SK-N-SH treated with all-trans-retinoic acid at 6 μM for 48 hours (cell line): ENCODE measurements at regions not wholly inside any gene's neighbourhood (a gene's known extent, or its start where the extent isn't known, plus 50 kb on each side); places are given as distances from the start of the nearest gene placed in this dataset.

ENCODE experiments used
- CREB5 ChIP-seq: fragments of 250-450 bp; sonication (Bioruptor Pico); IDR thresholded peaks from 2 replicates; pipeline ENCODE4 v1.5.1; 2020; ENCODE audit warnings: low read depth, mild to moderate bottlenecking, moderate library complexity
- CSDC2 ChIP-seq: fragments of 250-450 bp; sonication (Bioruptor Pico); IDR thresholded peaks from 2 replicates; pipeline ENCODE4 v1.5.0; 2020; ENCODE audit warnings: mild to moderate bottlenecking, moderate library complexity
- ESRRG ChIP-seq: fragments of 250-450 bp; sonication (Bioruptor Pico); IDR thresholded peaks from 2 replicates; pipeline ENCODE4 v1.6.1; 2021; ENCODE audit warnings: mild to moderate bottlenecking
- PATZ1 ChIP-seq: fragments of 250-450 bp; sonication (Bioruptor Pico); IDR thresholded peaks from 2 replicates; pipeline ENCODE4 v1.8.0; 2020; ENCODE audit warnings: mild to moderate bottlenecking, moderate library complexity, borderline replicate concordance
- RARB ChIP-seq: fragments of 250-450 bp; sonication (Bioruptor Pico); IDR thresholded peaks from 2 replicates; pipeline ENCODE4 v1.8.0; 2021; ENCODE audit warnings: mild to moderate bottlenecking, moderate library complexity
- TCF4 ChIP-seq: fragments of 250-450 bp; sonication (Bioruptor Pico); IDR thresholded peaks from 2 replicates; pipeline ENCODE4 v1.8.0; 2021; ENCODE audit warnings: mild to moderate bottlenecking, moderate library complexity, borderline replicate concordance
- TSHZ2 ChIP-seq: fragments of 250-450 bp; sonication (Bioruptor Pico); IDR thresholded peaks from 2 replicates; pipeline ENCODE4 v1.5.0; 2020; ENCODE audit warnings: mild to moderate bottlenecking, moderate library complexity
- ZC3H10 ChIP-seq: fragments of 250-450 bp; sonication (Bioruptor Pico); IDR thresholded peaks from 2 replicates; pipeline ENCODE4 v1.5.1; 2021; ENCODE audit warnings: mild to moderate bottlenecking, moderate library complexity
- ZFP3 ChIP-seq: fragments of 250-450 bp; sonication (Bioruptor Pico); IDR thresholded peaks from 2 replicates; pipeline ENCODE4 v1.5.0; 2020; ENCODE audit warnings: mild to moderate bottlenecking, moderate library complexity
- ZFP30 ChIP-seq: fragments of 450-650 bp; formaldehyde crosslinking; IDR thresholded peaks from 2 replicates; pipeline ENCODE4 v1.5.0; 2022; ENCODE audit warnings: mild to moderate bottlenecking, moderate library complexity

GRCh38 chr7:34357946-34358345 is 300.1 kb upstream of the NPSR1 start:
- TF ChIP-seq ZFP30 (CRISPR knock-in tag) = no peak
- no peak for TF ChIP-seq RARB
- no peak for TF ChIP-seq ESRRG
- TF ChIP-seq ZC3H10 (CRISPR knock-in tag) = no peak
- TF ChIP-seq CSDC2 (CRISPR knock-in tag) = no peak
- no peak for TF ChIP-seq TCF4 (CRISPR knock-in tag)
- no peak for TF ChIP-seq PATZ1
- TF ChIP-seq TSHZ2 (CRISPR knock-in tag) = no peak
- no peak for TF ChIP-seq CREB5 (CRISPR knock-in tag)
- TF ChIP-seq ZFP3 (CRISPR knock-in tag) = no peak
